Heart left ventricle (tissue), 13 donors: ENCODE measurements at regions not wholly inside any gene's neighbourhood (a gene's known extent, or its start where the extent isn't known, plus 50 kb on each side); places are given as distances from the start of the nearest gene placed in this dataset.

Experiments
- POLR2A ChIP-seq, 2 donors: fragments of 450-650 bp; IDR thresholded peaks; one replicate each; pipeline ENCODE4 v1.6.1; 2017; ENCODE audit warnings: antibody characterized with exemption in 2 of 2, mild to moderate bottlenecking in 2 of 2, moderate library complexity in 2 of 2
- TF ChIP-seq, protein P1 (sequence below), 12 donors: fragments of 200-600 bp; sonication (generic) in 4 of 12; IDR thresholded peaks; one replicate each; pipeline versions ENCODE4 v1.5.0 to v1.8.0; 2018 to 2022; ENCODE audit warnings: antibody characterized with exemption in 12 of 12, mild to moderate bottlenecking in 5 of 12
- donor health status: ischemic (EF 13 %, LVEDD 7.1; RV severe dilation, severe dysfunction).
- donor health status: DM: no; HTN: yes; CAD: no.
- donor health status: DM: no; HTN: no; CAD: no.
- donor health status: ischemic (EF 25% LVEDD 6.9; RV normal size, moderate dysfunction).
- donor health status: ischemic (EF 25% LVEDD 5.7; RV mildly dilated, moderate dysfunction).
- donor health status: ischemic (EF 35%, LVEDD 5.7; RV mildly dilated, moderate dysfunction).
- donor health status: nonischemic (EF 11% LVEDD 7.7; RV severe dilation, severe dysfunction).
- donor health status: DM: yes; HTN: yes; CAD: no.
- donor health status: PGD.
- donor health status: ischemic (EF 29% LVEDD 5.4; RV normal size, mild dysfunction).
- donor health status: nonischemic (EF 23%, LVEDD 6.1; RV moderate dilation, normal function).

DNA sequence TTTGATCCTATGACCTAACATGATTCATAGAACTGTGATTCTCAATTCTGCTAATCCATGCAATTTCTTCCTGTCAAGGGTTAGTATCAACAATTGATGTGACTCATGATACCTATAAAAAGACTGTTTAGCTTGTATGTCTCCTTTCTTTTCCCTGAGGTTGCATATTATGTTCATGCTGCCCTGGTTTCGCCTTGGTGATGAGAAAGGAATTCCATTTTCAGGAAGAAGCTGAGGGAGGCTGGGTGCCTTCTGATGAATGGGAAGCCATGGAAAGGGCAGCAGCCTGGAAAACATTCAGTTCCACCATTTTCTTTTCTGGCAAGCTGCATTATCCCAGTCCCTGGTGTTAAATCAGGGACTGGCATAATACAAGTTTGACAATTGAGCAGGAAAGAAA lies 976.5 kb downstream of the RPA4 start:
- TF ChIP-seq, protein P1, sequence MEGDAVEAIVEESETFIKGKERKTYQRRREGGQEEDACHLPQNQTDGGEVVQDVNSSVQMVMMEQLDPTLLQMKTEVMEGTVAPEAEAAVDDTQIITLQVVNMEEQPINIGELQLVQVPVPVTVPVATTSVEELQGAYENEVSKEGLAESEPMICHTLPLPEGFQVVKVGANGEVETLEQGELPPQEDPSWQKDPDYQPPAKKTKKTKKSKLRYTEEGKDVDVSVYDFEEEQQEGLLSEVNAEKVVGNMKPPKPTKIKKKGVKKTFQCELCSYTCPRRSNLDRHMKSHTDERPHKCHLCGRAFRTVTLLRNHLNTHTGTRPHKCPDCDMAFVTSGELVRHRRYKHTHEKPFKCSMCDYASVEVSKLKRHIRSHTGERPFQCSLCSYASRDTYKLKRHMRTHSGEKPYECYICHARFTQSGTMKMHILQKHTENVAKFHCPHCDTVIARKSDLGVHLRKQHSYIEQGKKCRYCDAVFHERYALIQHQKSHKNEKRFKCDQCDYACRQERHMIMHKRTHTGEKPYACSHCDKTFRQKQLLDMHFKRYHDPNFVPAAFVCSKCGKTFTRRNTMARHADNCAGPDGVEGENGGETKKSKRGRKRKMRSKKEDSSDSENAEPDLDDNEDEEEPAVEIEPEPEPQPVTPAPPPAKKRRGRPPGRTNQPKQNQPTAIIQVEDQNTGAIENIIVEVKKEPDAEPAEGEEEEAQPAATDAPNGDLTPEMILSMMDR (IDR thresholded peaks at IDR 0.05): no peak
- no peak for TF ChIP-seq POLR2A (IDR thresholded peaks at IDR 0.05)
